ENCODE measurements at regions not wholly inside any gene's neighbourhood (a gene's known extent, or its start where the extent isn't known, plus 50 kb on each side); places are given as distances from the start of the nearest gene placed in this dataset.

DNA sequence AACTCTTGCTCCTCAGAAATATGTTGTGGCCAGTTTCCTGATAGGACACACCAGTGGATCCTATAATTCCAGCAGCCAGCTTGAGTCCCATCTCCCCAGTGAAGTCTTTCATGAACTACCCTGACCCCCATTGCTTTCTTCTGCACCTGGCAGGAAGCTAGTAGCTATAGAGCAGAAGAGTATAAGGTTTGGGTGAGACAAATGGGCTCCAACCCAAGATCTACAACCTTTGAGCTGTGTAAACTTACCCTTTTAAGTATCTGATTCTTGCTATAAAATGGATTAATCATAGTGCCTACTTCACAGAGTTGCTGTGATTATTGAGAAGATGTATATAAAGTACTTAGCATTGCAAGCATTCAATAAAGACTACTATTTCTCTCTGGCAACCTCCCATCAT is 396.9 kb upstream of the CADM1 start:
- Histone ChIP-seq H3K4me3 (no peak overlapping the region), H3K27me3 (no peaks in the 10 kb centered on the region), H3K9me3 (no peaks in the 10 kb centered on the region), H3K36me3 (ENCODE audit: low read depth, missing control alignments) (no peaks in the 10 kb centered on the region), H3K4me1 (no peaks in the 10 kb centered on the region), H3K27ac (no peak overlapping the region)
- TF ChIP-seq, protein P1, sequence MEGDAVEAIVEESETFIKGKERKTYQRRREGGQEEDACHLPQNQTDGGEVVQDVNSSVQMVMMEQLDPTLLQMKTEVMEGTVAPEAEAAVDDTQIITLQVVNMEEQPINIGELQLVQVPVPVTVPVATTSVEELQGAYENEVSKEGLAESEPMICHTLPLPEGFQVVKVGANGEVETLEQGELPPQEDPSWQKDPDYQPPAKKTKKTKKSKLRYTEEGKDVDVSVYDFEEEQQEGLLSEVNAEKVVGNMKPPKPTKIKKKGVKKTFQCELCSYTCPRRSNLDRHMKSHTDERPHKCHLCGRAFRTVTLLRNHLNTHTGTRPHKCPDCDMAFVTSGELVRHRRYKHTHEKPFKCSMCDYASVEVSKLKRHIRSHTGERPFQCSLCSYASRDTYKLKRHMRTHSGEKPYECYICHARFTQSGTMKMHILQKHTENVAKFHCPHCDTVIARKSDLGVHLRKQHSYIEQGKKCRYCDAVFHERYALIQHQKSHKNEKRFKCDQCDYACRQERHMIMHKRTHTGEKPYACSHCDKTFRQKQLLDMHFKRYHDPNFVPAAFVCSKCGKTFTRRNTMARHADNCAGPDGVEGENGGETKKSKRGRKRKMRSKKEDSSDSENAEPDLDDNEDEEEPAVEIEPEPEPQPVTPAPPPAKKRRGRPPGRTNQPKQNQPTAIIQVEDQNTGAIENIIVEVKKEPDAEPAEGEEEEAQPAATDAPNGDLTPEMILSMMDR (IDR thresholded peaks at IDR 0.05): no peak
- no peak for TF ChIP-seq POLR2A (IDR thresholded peaks at IDR 0.05)
- intact Hi-C loops (cut with DNase I; ENCODE audit: low total_unique reads): no loop called here
- no peak for DNase-seq

- intact Hi-C loops (cut with DNase I; ENCODE audit: low total_unique reads): no loop called here
- Histone ChIP-seq H3K4me3 (no peak overlapping the region), H3K36me3 (ENCODE audit: low read depth, missing control alignments) (no peaks in the 10 kb centered on the region), H3K27me3 (no peaks in the 10 kb centered on the region), H3K9me3 (no peaks in the 10 kb centered on the region), H3K4me1 (no peaks in the 10 kb centered on the region), H3K27ac (no peak overlapping the region)
- DNase-seq: no peak
- no peak for TF ChIP-seq POLR2A (IDR thresholded peaks at IDR 0.05)
- TF ChIP-seq, protein P1 (IDR thresholded peaks at IDR 0.05): no peak
- 94% methylated on average over 10 of the region's 10 CpGs for WGBS, 2 donors
Observed at GRCh38 chr11:115900111-115900510, 395.9 kb upstream of the CADM1 start.

DNA sequence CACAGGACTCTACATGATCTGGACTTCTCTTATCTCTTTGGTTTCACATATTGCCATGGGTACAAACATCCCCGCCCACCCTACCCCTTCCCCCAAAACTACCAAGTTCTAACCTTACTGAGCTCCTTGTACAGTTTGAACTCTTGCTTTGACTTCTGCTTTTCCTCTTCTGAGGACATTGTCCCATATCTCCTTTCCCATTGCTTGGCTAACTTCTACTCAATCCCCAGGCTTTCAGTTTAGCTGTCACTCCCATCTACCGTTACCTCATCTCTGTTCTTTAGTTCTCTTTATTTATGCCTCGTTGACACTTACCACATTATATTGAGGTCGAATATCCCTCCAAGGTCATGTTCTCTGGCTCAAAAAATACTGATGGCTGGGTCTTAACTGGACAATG is 393.5 kb upstream of the CADM1 start:
- no peaks in the 10 kb centered on the region for H3K9me3 ChIP-seq
- H3K4me1 ChIP-seq: no peaks in the 10 kb centered on the region
- H3K36me3 ChIP-seq (ENCODE audit: low read depth, missing control alignments): no peaks in the 10 kb centered on the region
- TF ChIP-seq, protein P1 (IDR thresholded peaks at IDR 0.05): no peak
- TF ChIP-seq POLR2A (IDR thresholded peaks at IDR 0.05): no peak
- intact Hi-C loops (cut with DNase I; ENCODE audit: low total_unique reads): no loop called here
- WGBS, 2 donors: 51 to 55% methylated on average over 3 to 4 of the region's 4 CpGs
- H3K27me3 ChIP-seq: no peaks in the 10 kb centered on the region
- H3K4me3 ChIP-seq: no peak overlapping the region
- no peak for DNase-seq
- H3K27ac ChIP-seq: no peak overlapping the region

DNA sequence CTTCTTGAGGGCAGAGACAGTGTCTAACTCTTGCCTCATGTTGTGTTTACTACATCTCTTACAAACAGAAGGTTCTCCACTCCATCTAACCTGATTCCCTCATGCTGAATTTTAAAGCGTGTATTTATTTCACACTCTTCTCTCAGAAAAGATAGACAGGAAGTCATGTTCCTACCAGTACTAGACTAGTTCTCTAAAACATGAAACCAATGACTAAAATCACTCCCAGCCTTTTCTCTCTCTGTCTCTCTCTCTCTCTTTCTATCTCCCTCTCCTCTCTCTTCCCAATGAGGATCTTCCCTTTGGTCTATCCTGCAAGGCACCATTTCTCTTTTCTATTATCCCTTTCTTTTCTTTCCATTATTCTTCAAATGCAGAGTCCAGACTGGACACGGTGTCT is 391.9 kb upstream of the CADM1 start:
- no peak for TF ChIP-seq POLR2A (IDR thresholded peaks at IDR 0.05)
- TF ChIP-seq, protein P1 (IDR thresholded peaks at IDR 0.05): no peak
- 92 to 95% methylated on average over 2 of the region's 2 CpGs for WGBS, 2 donors
- H3K27ac ChIP-seq: no peak overlapping the region
- H3K4me1 ChIP-seq: no peaks in the 10 kb centered on the region
- no peak for DNase-seq
- no peaks in the 10 kb centered on the region for H3K9me3 ChIP-seq
- intact Hi-C loops (cut with DNase I; ENCODE audit: low total_unique reads): no loop called here
- no peaks in the 10 kb centered on the region for H3K36me3 ChIP-seq (ENCODE audit: low read depth, missing control alignments)
- H3K4me3 ChIP-seq: no peak overlapping the region
- no peaks in the 10 kb centered on the region for H3K27me3 ChIP-seq

GRCh38 chr11:115895594-115895993 is 391.4 kb upstream of the CADM1 start:
- no peak for TF ChIP-seq POLR2A (IDR thresholded peaks at IDR 0.05)
- TF ChIP-seq, protein P1 (IDR thresholded peaks at IDR 0.05): no peak
- H3K36me3 ChIP-seq (ENCODE audit: low read depth, missing control alignments): no peaks in the 10 kb centered on the region
- no peaks in the 10 kb centered on the region for H3K4me1 ChIP-seq
- no peak overlapping the region for H3K27ac ChIP-seq
- 100% methylated on average over 1 of the region's 1 CpG for WGBS, 2 donors
- no peaks in the 10 kb centered on the region for H3K27me3 ChIP-seq
- intact Hi-C loops (cut with DNase I; ENCODE audit: low total_unique reads): no loop called here
- no peaks in the 10 kb centered on the region for H3K9me3 ChIP-seq
- no peak for DNase-seq
- no peak overlapping the region for H3K4me3 ChIP-seq
